Endodermal cell (in vitro differentiated cells): ENCODE measurements at regions not wholly inside any gene's neighbourhood (a gene's known extent, or its start where the extent isn't known, plus 50 kb on each side); places are given as distances from the start of the nearest gene placed in this dataset.

Experiments
- DNase-seq: peaks from one replicate; pipeline ENCODE4 v3.0.0-alpha.2; 2017
- H3K27ac ChIP-seq: 2 replicates; pipeline ENCODE4 v1.5.1; 2013; ENCODE audit warnings: mild to moderate bottlenecking, low read depth, low read length, moderate library complexity
- H3K27me3 ChIP-seq: 2 replicates; pipeline ENCODE4 v1.6.1; 2013; ENCODE audit warnings: mild to moderate bottlenecking, low read length, moderate library complexity; ENCODE audit not compliant: insufficient read depth, control insufficient read depth, poor library complexity, severe bottlenecking
- H3K36me3 ChIP-seq: 2 replicates; pipeline ENCODE4 v1.7.0; 2013; ENCODE audit warnings: mild to moderate bottlenecking, low read length, moderate library complexity; ENCODE audit not compliant: control insufficient read depth, insufficient read depth
- H3K4me1 ChIP-seq: one replicate; pipeline ENCODE4 v1.7.0; 2013; ENCODE audit warnings: low read length; ENCODE audit not compliant: control insufficient read depth, insufficient read depth
- H3K4me3 ChIP-seq: 2 replicates; pipeline ENCODE4 v1.5.1; 2013; ENCODE audit warnings: mild to moderate bottlenecking, low read length, moderate library complexity
- H3K9ac ChIP-seq: 2 replicates; pipeline ENCODE4 v1.6.1; 2013; ENCODE audit warnings: mild to moderate bottlenecking, low read length, moderate library complexity; ENCODE audit not compliant: poor library complexity, severe bottlenecking; ENCODE audit errors: extremely low read depth
- H3K9me3 ChIP-seq: 2 replicates; pipeline ENCODE4 v1.6.1; 2013; ENCODE audit warnings: mild to moderate bottlenecking, low read length, moderate library complexity; ENCODE audit not compliant: control insufficient read depth
- H3K27ac Mint-ChIP-seq: 2 replicates; pipeline ENCODE4 v1.8.0; 2020; ENCODE audit warnings: mixed read lengths
- H3K27me3 Mint-ChIP-seq: 2 replicates; pipeline ENCODE4 v1.8.0; 2021; ENCODE audit warnings: mild to moderate bottlenecking, mixed read lengths; ENCODE audit not compliant: insufficient read depth
- H3K36me3 Mint-ChIP-seq: 2 replicates; pipeline ENCODE4 v1.8.0; 2020; ENCODE audit warnings: low read depth, mixed read lengths
- H3K4me1 Mint-ChIP-seq: 2 replicates; pipeline ENCODE4 v1.8.0; 2020; ENCODE audit warnings: mixed read lengths
- H3K4me3 Mint-ChIP-seq: 2 replicates; pipeline ENCODE4 v1.8.0; 2020; ENCODE audit warnings: mild to moderate bottlenecking, moderate library complexity, mixed read lengths
- H3K9me3 Mint-ChIP-seq: 2 replicates; pipeline ENCODE4 v1.8.0; 2020; ENCODE audit warnings: mild to moderate bottlenecking, mixed read lengths
- WGBS, 2 experiments: methylation state at CpG; one replicate each; pipeline versions ENCODE4 v1.1.5 to v1.1.7; 2013; ENCODE audit warnings: missing lambda C conversion rate in 2 of 2, mixed read lengths in 1 of 2; ENCODE audit not compliant: insufficient coverage in 1 of 2, insufficient read length in 1 of 2; 5-methylcytosine and 5-hydroxymethylcytosine counted together
- TF ChIP-seq, protein P1 (sequence below): fragments of 200-600 bp; sonication (generic); conservative IDR thresholded peaks from 2 replicates; pipeline ENCODE4 v1.5.0; 2021; ENCODE audit warnings: antibody characterized with exemption, mild to moderate bottlenecking

GRCh38 chr9:75657015-75657414 lies 233.5 kb upstream of the PCSK5 start:
- peaks cover 2% of the 10 kb centered on the region for H3K9me3 Mint-ChIP-seq
- no peak overlapping the region for H3K27ac Mint-ChIP-seq
- H3K36me3 Mint-ChIP-seq = no peaks in the 10 kb centered on the region
- H3K27me3 ChIP-seq = no peaks in the 10 kb centered on the region
- H3K4me3 Mint-ChIP-seq = no peak overlapping the region
- no peaks in the 10 kb centered on the region for H3K4me1 Mint-ChIP-seq
- no peak overlapping the region for H3K27ac ChIP-seq
- H3K9ac ChIP-seq = no peak overlapping the region
- H3K27me3 Mint-ChIP-seq = no peaks in the 10 kb centered on the region
- no peaks in the 10 kb centered on the region for H3K4me1 ChIP-seq
- H3K36me3 ChIP-seq = no peaks in the 10 kb centered on the region
- no peak overlapping the region for H3K4me3 ChIP-seq
- WGBS, 2 experiments = 72 to 94% methylated on average over 2 to 5 of the region's 5 CpGs
- H3K9me3 ChIP-seq = no peaks in the 10 kb centered on the region
- TF ChIP-seq, protein P1, sequence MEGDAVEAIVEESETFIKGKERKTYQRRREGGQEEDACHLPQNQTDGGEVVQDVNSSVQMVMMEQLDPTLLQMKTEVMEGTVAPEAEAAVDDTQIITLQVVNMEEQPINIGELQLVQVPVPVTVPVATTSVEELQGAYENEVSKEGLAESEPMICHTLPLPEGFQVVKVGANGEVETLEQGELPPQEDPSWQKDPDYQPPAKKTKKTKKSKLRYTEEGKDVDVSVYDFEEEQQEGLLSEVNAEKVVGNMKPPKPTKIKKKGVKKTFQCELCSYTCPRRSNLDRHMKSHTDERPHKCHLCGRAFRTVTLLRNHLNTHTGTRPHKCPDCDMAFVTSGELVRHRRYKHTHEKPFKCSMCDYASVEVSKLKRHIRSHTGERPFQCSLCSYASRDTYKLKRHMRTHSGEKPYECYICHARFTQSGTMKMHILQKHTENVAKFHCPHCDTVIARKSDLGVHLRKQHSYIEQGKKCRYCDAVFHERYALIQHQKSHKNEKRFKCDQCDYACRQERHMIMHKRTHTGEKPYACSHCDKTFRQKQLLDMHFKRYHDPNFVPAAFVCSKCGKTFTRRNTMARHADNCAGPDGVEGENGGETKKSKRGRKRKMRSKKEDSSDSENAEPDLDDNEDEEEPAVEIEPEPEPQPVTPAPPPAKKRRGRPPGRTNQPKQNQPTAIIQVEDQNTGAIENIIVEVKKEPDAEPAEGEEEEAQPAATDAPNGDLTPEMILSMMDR = no peak
- no peak for DNase-seq

- Mint-ChIP-seq H3K4me3 (no peak overlapping the region), H3K27me3 (no peaks in the 10 kb centered on the region), H3K9me3 (peaks cover 2% of the 10 kb centered on the region), H3K27ac (no peak overlapping the region), H3K4me1 (no peaks in the 10 kb centered on the region), H3K36me3 (no peaks in the 10 kb centered on the region)
- H3K4me1 ChIP-seq = no peaks in the 10 kb centered on the region
- 86 to 88% methylated on average over 4 to 9 of the region's 9 CpGs for WGBS, 2 experiments
- TF ChIP-seq, protein P1 = no peak
- H3K9me3 ChIP-seq = no peaks in the 10 kb centered on the region
- no peak overlapping the region for H3K9ac ChIP-seq
- H3K27me3 ChIP-seq = no peaks in the 10 kb centered on the region
- H3K4me3 ChIP-seq = no peak overlapping the region
- H3K27ac ChIP-seq = no peak overlapping the region
- no peak for DNase-seq
- no peaks in the 10 kb centered on the region for H3K36me3 ChIP-seq
These were observed 232.1 kb upstream of the PCSK5 start for GRCh38 chr9:75658301-75658905.

- TF ChIP-seq, protein P1 = no peak
- H3K9me3 Mint-ChIP-seq = no peaks in the 10 kb centered on the region
- 87% methylated on average over 4 of the region's 4 CpGs; no CpG with 5 or more reads in 1 of the 2 experiments for WGBS, 2 experiments
These were observed 225.9 kb upstream of the PCSK5 start for GRCh38 chr9:75664597-75664996.

More at GRCh38 chr9:75664597-75664996, 225.9 kb upstream of the PCSK5 start:
- no peaks in the 10 kb centered on the region for H3K4me1 ChIP-seq
- DNase-seq = no peak
- Mint-ChIP-seq H3K36me3 (no peaks in the 10 kb centered on the region), H3K4me1 (no peaks in the 10 kb centered on the region), H3K27me3 (no peaks in the 10 kb centered on the region), H3K27ac (no peak overlapping the region), H3K4me3 (no peak overlapping the region)
- H3K27ac ChIP-seq = no peak overlapping the region
- no peaks in the 10 kb centered on the region for H3K9me3 ChIP-seq
- no peak overlapping the region for H3K9ac ChIP-seq
- no peaks in the 10 kb centered on the region for H3K36me3 ChIP-seq
- H3K27me3 ChIP-seq = no peaks in the 10 kb centered on the region
- H3K4me3 ChIP-seq = no peak overlapping the region
